GM18519 (cell line): ENCODE measurements at regions not wholly inside any gene's neighbourhood (a gene's known extent, or its start where the extent isn't known, plus 50 kb on each side); places are given as distances from the start of the nearest gene placed in this dataset.
"Not testable (repeated sequence)": the region's sequence is repeated elsewhere in the genome, so short reads cannot be mapped to it uniquely, and the experiment has no call there.

ENCODE experiments used
- ATAC-seq: cut with Tn5 transposase; IDR thresholded peaks from one replicate; pipeline ENCODE4 v1.9.1; 2021; ENCODE audit warnings: mild to moderate bottlenecking, moderate library complexity; ENCODE audit not compliant: unreplicated experiment, low FRiP score

GRCh38 chr1:157294387-157295145, 156.4 kb upstream of the ETV3 start:
- not testable (repeated sequence) for ATAC-seq

DNA sequence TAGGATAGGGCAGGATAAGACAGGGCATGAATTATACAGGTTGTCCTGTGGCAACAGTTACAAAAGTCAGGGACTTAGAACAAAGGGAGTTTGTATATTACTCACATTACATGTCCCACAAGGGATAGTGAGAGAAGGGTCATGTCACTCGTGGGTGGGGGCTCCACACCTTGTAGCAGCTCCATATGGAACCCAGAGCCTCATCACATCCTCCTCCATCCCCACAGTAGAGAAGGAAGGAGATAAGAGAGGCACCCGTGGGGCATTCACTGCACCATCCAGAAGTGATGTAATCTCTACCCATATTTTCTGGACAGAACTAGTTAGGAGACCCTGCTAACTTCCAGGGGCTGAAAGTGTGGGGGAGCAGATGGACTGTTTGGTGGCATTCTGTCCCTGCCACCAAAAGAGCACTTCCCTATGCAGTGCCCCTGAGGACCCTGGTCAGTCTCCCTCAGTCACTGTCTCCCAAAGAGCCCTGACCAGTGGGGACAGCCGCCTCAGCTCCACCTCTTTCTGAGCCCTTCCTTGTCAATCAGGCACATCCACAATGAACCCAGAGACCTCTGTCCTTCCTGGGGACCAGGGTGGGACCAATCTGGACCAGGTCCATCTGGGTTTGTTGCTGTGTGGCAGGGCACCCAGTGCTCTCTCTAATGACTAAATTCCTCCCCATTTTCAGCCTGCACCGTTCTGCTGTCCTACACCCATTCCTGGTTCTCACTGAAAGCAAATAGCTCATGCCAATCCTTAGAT, 154.8 kb upstream of the ETV3 start:
- no peak for ATAC-seq

DNA sequence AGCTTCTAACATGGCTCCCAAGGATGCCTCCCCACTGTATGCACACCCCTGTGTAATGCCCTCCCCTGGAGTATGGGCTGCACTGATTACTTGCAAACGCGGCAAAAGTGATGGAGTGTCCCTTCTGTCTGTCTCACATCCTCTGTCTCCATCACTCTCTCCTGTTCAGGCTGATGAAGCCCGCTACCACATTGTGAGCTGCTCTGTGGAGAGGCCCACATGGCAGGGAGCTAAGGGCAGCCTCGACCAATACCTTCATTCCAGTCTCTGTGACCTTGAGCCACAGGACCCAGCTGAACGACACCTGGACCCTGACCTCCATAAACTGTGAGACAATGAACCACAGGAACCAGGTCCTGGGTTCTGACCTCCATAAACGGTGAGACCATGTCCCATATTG, 154.1 kb upstream of the ETV3 start:
- no peak for ATAC-seq

GRCh38 chr1:157291083-157291482, 152.9 kb upstream of the ETV3 start:
- ATAC-seq: no peak

- no peak for ATAC-seq
These were observed 151.4 kb upstream of the ETV3 start for GRCh38 chr1:157289424-157290105.

GRCh38 chr1:157288996-157289395, 150.8 kb upstream of the ETV3 start:
- ATAC-seq: no peak

- no peak for ATAC-seq
These were observed 150.3 kb upstream of the ETV3 start for GRCh38 chr1:157288492-157288891.

DNA sequence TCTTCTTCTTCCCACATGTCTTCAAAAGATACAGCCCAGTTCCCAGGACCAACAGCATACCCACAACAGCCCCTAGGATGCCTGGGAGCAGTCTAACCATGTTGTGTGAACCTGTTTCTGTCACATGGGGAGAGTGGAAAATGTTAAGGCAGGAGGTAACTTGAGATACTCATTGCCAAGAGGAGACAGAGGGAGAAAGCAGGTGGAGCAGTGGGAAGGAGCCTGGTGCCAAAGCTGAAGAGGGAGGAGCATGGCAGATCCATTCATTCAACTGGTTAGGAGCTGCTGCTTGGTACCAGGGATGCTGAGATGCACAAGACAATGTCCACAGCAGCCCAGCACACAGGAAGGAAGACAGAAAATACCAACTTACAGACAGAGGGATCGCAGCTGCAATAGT, 149.8 kb upstream of the ETV3 start:
- no peak for ATAC-seq

DNA sequence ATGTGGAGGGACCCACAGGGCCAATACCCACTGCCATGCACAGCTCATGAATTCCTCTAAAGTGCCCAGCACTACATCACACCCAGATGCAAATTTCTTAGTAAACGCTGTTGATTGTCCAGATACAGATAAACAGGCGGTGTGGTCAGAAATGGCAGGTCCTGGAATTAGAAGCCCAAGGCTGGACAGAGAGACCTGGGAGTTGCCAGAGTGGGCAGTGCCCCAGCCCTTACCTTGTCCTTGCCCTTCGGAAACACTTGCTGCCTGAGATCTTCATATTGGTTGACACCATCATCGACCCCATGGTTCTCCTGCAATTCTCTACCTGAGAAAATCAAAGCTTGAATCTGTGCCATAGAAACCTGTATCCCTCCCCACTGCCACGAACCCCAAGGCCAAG, 149.3 kb upstream of the ETV3 start:
- ATAC-seq: no peak

GRCh38 chr1:157286646-157287420, 148.6 kb upstream of the ETV3 start:
- no peak for ATAC-seq

GRCh38 chr1:157286096-157286495, 147.9 kb upstream of the ETV3 start:
- ATAC-seq: no peak

- no peak for ATAC-seq
These were observed 146.3 kb upstream of the ETV3 start for GRCh38 chr1:157284451-157284850.

DNA sequence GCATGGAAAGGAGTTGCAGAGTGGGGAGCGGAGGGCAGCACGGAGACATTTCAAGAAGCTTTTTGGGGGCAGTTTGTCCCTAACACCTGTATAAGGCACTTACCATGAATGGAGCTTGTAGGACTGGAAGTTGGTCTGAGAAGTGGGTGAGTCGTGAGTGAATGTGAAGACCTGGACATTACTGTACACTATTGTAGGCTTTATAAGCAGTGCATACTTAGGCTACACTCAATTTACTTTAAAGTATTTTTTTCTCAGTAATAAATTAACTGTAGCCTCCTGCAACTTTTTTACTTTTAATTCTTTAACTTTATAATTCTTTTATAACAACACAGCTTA, 141.6 kb upstream of the ETV3 start:
- ATAC-seq: no peak

DNA sequence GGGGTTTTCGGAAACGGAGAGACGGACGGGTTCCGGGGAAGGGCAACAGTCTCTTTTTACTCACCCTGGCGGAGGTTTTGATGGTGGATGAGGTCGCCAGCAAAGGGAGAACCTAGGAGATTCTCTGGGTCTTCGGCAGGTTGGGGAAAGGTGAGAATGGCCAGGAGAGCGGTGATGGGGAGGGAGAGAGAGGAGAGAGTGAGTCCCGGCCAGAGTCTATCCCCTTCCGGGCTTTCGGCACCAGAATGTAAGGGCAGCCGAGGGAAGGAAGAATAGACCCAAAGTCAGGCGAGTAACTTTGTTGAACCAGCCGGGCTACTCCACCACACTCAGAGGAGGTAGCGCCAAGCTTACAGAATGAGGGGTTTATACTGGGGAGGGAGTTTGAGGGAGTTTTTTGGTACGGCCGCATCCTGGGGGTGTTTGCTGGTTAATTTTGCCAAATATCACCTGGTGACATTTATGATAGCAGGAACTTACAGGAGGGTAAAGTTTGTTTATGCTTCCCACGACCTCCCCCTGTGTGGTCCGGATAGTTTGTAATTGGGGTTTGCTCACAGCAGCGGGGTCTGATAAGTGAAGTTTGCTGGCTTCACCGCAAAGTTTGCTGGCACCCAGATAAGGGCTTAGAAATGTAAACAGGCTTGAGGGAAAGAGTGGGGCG, 141.1 kb upstream of the ETV3 start:
- ATAC-seq: no peak

DNA sequence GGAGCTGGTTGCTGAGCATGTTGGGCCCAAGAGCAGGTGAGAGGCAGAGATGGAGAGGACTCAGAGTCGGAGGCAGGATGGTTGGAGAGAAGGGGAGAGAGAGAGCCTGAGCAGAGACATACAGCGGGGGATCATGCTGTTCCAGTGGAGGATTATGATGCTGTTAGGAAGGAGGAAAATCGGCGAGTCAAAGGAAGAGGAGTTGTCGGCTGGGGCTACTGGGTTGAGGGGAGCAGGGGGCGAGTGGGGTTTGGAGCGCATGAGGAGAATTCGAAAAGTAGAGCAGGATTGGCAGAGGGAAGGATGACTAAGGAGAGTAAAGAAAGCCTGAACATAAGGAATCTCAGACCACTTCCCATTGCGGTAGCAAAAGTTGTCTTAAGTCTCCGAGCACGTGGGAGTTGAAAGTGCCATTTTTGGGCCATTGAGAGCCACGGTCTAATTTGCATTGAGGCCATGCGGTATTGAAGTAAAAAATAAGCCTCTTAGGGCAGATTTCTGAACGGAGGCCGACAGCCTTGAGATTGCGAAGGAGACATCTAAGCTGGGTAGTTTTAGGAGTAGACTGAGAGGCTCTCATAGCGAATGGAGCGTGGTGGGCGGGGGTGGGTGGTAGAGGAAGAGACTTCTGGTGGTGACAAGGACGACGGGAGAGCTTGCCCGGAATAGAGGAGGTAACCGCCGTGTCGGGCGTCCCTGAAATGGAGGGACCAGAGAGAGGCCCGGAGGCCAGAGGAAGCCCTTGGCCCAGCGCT, 140.4 kb upstream of the ETV3 start:
- no peak for ATAC-seq

- ATAC-seq: no peak
These were observed 139.7 kb upstream of the ETV3 start for GRCh38 chr1:157277913-157278312.

- ATAC-seq: no peak
These were observed 139.1 kb upstream of the ETV3 start for GRCh38 chr1:157277281-157277680.

DNA sequence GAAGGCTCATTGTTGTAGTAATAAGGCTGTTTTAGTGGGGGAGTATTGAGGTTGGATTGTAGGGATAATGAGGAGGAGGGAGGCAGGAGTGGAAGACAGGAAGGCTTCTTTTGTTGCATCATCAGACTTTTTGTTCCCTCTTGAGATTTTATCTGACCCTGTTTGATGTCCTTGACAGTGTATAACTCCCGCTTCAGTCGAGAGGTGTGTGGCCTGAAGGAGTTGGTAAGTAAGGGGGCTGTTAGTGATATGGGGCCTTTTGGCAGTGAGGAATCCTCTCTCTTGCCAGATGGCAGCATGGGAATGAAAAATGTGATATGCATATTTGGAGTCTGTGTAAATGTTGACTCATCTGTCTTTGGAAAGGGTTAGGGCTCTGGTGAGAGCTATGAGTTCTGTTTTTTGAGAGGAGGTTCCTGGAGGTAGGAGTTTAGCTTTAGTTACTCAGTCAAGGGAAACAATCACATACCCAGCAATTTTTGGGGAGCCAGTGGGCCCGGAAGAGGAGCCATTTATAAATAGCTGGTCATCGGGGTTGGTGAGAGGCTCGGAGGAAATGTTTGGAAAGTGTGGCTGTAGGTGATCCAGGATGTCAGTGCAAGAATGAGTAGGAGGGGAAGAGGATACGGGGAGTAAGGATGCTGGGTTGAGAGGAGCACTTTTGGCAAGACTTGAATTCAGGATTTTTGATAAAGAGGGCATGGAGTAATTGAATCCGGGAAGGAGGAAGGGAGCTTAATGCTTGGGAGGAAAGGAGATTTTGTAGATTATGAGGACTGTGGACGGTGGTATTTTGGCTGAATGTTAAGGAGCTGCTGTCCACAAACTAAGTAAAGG, 136.7 kb upstream of the ETV3 start:
- no peak for ATAC-seq
